ENCODE measurements at regions not wholly inside any gene's neighbourhood (a gene's known extent, or its start where the extent isn't known, plus 50 kb on each side); places are given as distances from the start of the nearest gene placed in this dataset.

DNA sequence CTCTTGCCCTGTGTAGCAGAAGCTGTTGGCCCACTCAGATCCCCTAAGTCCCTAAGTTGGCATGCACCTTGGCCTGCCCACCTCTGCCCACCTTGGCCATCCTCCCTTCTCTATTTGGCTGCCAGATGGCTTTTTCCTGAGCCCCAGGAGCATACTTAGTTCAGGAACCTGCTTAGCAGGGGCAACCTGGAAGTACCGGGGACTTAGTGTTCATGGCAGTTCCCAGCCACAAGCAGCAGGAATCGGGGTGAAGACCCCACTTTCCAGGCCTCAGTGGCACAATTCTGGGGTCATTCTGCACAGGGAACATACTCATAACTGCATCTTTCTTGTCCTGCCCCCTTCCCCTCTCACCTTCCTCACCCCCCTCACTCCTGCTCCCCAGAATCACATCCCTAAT, 158.0 kb upstream of the PMEPA1 start:
- no peak for DNase-seq

DNA sequence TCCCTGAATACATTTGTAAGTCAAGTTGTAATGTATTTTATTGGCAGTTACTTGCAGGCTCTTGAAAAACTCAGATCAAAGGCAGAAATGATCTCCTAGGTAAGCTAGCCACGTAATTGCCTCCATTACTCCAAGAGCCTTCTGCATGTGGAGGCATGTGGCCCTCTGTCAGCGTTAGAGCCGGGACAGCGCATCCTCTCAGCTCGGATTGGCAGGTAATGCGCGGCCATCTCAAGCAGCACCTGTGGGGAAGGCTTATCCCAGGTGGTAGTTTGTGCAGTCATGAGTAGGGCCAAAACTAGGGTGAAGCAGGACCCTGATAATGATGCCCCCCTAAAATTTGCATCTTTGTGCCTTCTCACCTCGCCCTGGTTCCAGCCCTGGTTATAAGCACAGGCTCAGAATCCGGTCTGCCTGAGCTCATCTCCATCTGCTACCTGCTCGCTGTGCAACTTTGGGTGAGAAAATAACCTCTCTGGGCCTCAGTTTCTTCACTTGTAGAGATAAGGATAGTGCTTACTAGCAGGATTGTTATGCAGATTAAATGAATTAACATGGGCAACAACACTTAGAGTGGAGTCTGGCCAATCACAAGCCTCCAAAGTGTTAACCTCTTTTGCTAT, 157.5 kb upstream of the PMEPA1 start:
- no peak for DNase-seq

GRCh38 chr20:57866250-57867106, 156.7 kb upstream of the PMEPA1 start:
- DNase-seq, result no peak

GRCh38 chr20:57865266-57865665, 155.5 kb upstream of the PMEPA1 start:
- DNase-seq, result no peak

- DNase-seq, result no peak
These were observed 150.8 kb upstream of the PMEPA1 start for GRCh38 chr20:57860576-57860975.

- DNase-seq, result no peak
These were observed 148.2 kb upstream of the PMEPA1 start for GRCh38 chr20:57857969-57858368.

DNA sequence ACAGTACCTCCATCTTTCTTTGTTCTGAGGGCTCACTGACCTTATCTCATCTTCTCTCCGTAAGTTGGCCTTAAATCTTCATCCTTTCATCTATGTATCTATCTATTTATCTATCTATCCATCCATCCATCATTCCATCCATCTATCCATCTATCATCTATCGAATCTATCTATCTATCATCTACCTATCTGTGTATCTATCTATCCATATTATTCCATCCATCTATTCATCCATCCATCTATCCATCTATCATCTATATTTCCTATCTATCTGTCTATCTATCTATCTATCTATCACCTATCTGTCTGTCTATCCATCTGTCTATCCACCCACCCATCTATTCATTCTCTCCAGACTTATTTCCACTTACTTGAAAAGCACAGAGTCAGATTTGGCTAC, 147.3 kb upstream of the PMEPA1 start:
- DNase-seq, result no peak

DNA sequence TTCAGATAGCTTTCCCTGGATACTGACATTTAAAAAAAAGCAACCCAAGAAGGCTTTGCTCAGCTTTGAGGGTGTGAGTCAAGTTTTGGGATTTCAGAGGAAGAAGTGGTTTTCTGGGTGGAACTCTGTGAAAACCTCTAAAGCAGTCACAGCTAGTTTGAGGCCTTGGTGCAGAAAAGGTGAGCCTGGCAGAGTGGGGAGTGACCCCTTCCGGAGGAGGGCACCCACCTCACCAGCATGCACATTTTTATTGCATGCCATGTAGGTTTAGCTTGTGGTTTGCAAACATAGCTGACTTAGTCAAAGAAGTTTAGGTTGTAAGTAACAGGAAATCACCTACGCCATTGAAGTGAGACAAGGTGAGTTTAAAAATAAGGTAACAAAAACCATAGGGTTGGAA, 146.8 kb upstream of the PMEPA1 start:
- no peak for DNase-seq

DNA sequence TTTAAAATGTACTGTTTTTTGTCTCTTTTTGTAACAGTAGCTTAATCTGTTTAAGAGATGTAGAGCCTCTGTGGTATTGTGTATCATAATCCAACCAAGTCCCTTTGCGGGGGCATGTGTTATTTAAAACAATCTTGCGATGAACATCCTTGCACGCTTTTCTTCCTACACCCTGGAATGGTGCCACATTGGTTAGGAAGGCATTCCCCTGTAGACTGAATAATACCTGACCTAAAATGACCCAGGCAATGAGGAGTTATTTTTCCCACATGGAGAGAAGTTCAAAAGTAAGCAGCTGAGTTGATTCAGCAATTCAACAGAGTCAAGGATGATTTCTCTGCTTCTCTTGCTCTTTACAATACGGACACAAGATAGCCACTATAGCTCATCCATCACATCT, 142.0 kb upstream of the PMEPA1 start:
- DNase-seq, result no peak

DNA sequence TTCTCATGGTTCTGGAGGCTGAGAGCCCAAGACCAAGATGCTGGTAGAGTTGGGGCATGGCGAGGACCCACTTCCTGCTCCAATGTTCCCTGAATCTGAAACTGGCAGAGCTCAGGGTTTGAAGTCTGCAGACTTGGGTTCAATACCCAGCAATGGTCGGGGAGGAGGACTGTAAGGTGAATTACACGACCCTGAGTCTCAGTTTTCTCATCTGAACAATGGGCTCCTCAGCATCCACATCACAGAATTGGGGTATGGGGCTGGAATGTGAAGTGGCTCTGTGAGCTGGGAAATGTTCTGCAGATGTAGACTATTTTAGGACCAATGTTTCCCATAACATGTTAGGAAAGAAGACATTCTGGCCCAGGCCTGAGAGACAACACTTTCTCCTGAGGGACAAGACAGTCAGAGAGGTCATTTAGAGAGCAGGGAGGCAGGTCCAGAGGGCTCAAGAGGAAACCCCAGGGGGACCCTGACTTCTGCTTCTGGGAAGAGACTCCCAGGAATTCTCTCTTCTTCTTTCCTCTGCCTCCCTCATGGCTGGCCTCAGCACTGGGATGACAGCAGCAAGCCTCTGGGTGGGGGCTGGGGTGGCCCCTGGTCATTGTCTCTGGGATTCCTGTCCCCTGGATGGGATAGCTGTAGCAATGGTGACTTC, 141.3 kb upstream of the PMEPA1 start:
- no peak for DNase-seq

GRCh38 chr20:57849521-57850215, 139.9 kb upstream of the PMEPA1 start:
- no peak for DNase-seq

- no peak for DNase-seq
These were observed 139.3 kb upstream of the PMEPA1 start for GRCh38 chr20:57849121-57849520.

- no peak for DNase-seq
These were observed 138.5 kb upstream of the PMEPA1 start for GRCh38 chr20:57848282-57848681.

DNA sequence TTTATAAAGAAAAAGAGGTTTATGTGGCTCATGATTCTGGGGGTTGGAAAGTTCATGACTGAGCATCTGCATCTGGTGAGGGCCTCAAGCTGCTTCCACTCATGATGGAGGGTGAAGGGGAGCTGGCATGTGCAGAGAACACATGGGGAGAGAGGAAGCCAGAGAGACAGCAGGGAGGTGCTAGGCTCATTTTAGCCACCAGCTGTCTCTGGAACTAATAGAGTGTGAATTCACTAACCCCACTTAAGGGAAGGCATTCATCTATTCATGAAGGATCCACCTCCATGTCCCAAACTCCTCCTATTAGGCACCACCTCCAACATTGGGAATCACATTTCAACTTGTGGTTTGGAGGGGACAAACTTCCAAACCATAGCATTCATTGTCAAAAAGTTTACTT, 137.3 kb upstream of the PMEPA1 start:
- no peak for DNase-seq

DNA sequence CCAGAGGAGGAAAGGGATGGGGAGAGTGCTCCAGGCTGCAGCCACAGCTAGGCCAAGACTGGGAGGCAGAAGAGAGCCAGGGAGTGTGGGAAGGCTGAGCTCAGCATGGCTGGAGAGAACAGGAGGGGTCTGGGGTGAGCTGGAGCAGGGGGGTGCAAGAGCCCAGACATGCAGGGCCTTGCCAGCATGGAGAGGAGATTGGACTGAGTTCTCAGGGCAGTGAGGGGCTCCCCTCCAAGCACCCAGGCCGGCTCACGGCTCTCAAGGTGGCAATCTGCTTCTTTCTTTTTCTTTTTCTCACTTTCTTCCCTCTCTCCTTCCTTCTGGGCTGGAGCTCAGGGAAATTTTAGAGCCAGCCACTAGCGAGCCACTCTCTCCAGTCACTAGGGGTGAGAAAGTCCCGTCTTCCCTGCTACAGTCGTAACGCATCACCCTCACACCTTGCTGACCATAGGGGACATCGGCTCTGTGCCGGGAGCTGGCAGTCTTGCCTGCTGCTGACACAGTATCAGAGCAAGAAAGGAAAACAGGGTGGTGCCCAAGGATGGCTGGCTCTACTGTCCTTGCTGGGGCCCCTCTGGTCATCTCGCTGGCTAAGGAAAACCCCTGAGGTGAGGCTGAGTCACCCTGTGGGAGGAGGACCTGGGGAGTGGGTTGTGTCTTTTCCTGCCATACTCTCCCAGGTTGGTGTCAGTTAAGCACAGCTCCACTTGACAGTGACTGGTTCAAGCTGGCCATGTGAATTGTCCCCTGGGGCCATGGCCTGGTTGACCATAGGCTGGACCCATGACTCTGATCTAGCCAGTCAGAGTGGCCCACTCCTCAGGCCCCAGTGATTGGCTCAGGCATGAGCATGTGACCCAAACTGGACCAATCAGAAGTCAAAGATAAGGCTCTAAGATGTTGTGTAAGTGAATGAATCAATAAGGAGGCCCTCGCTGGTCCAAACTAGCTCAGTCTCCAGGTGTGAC, 135.1 kb upstream of the PMEPA1 start:
- no peak for DNase-seq

GRCh38 chr20:57843941-57844625, 134.3 kb upstream of the PMEPA1 start:
- DNase-seq, result no peak

GRCh38 chr20:57842720-57843119, 132.9 kb upstream of the PMEPA1 start:
- DNase-seq, result no peak

DNA sequence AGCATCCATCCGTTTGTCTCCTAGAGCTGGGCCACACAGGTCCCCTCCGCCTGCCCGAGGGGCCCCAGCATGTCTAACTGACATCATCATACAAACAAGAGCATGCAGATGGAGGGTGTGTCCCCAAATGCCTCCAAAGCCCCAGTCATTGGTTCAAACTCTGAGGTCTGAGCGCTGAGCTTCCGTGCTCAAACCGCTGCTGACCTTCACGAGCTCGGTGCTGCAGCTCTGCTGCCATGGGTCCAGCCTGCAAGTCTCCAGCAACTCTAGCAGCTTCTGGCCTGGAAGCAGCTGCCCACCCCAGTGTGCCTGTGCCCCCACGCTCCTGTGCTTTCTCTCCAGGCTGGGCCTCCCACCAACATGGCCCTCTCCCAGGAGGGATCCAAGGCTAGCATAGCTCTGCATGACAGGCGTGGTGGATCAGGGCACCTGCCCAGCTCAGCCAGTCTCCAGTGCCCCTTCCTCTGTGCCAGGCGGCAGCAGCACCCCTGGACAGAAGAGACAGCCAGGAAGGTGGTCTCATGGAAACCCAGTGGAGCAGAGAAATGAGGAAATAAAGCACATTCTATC, 131.6 kb upstream of the PMEPA1 start:
- DNase-seq, result no peak

DNA sequence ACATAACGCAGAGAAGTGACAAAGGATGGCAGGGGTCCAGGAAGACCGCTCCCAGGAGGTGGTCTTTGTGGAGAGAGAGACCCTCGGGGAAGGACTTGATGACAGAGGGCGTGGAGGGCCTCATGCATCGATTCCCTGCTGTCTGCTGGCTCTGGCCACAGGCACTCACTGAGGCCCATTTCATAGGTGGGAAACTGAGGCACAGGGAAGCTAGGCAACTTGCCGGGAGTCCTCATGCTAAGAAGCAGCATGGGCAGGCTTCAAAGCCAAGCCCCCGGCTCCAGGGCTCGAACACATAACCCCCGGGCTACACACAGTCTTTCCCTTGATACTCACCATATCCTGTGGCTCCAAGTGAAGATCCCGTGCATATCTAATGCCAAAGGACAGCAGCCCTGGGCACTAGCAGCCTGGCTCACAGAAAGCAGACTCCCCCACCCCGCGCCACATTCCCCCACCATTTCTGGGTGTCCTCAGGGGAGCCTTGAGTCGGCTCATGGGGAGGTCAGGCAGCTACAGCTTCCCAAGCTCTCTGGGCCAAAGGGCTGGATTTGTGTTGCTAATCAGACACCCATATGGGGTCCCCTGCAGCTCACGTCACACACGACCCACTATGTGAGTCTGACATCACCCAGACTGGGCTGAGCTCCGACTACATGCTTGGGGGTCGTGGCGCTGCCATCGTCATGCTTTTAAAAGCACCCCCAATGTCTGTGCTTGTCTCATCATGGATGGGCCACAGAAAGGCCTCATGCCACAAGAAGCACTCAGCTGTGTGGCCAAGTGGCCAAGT, 130.9 kb upstream of the PMEPA1 start:
- no peak for DNase-seq

DNA sequence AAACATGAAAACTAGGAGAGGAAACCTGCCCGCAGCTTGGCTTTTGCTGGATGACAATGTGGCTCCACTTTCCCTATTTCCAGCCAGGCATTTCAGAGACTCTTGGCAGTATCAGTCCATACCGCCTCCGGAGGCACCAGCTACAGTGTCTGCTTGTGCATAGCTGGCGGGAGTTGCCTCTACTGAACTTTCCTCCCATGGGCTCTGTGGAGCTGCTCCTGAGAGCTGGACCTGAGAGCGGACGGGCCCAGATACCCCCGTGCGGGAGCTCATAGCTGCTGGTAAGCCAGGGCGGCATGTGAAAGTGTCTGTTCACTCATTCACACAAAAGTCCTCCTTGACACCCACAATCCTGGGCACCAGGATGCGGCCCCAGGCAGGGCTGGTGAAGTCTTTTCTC, 130.3 kb upstream of the PMEPA1 start:
- DNase-seq, result no peak

Data from NCI-H1105 (cell line).